Activated T-cell treated with anti-CD3 and anti-CD28 coated beads, Interleukin-2, amount 50 U/mL, for 72 hours (primary cell): ENCODE measurements at regions not wholly inside any gene's neighbourhood (a gene's known extent, or its start where the extent isn't known, plus 50 kb on each side); places are given as distances from the start of the nearest gene placed in this dataset.

ENCODE experiments used
- ATAC-seq, 2 donors: fragments of 150-1000 bp; cut with Tn5 transposase; replicated peaks in 1 of 2; 2 replicates each; pipeline ENCODE4 v1.10.0; 2021; ENCODE audit warnings: moderate library complexity in 2 of 2, mild to moderate bottlenecking in 1 of 2
- DNase-seq, 2 donors: peaks; one replicate each; pipeline ENCODE4 v3.0.0; 2021 to 2022; ENCODE audit warnings: mixed read lengths in 1 of 2
- H3K27ac Mint-ChIP-seq: one replicate; pipeline ENCODE4 v1.8.0; 2022; ENCODE audit warnings: mild to moderate bottlenecking, moderate library complexity, mixed read lengths
- H3K27me3 Mint-ChIP-seq: one replicate; pipeline ENCODE4 v1.8.0; 2022; ENCODE audit warnings: low read depth, mixed read lengths
- H3K36me3 Mint-ChIP-seq, 2 donors: one replicate each; pipeline ENCODE4 v1.8.0; 2022; ENCODE audit warnings: mixed read lengths in 2 of 2, mild to moderate bottlenecking in 1 of 2; ENCODE audit not compliant: insufficient read depth in 2 of 2
- H3K4me1 Mint-ChIP-seq: one replicate; pipeline ENCODE4 v1.8.0; 2022; ENCODE audit warnings: low read depth, mixed read lengths
- H3K4me3 Mint-ChIP-seq, 2 donors: one replicate each; pipeline ENCODE4 v1.8.0; 2022; ENCODE audit warnings: mild to moderate bottlenecking in 2 of 2, mixed read lengths in 2 of 2, moderate library complexity in 2 of 2
- H3K9me3 Mint-ChIP-seq, 2 donors: one replicate each; pipeline ENCODE4 v1.8.0; 2022; ENCODE audit warnings: mixed read lengths in 2 of 2

DNA sequence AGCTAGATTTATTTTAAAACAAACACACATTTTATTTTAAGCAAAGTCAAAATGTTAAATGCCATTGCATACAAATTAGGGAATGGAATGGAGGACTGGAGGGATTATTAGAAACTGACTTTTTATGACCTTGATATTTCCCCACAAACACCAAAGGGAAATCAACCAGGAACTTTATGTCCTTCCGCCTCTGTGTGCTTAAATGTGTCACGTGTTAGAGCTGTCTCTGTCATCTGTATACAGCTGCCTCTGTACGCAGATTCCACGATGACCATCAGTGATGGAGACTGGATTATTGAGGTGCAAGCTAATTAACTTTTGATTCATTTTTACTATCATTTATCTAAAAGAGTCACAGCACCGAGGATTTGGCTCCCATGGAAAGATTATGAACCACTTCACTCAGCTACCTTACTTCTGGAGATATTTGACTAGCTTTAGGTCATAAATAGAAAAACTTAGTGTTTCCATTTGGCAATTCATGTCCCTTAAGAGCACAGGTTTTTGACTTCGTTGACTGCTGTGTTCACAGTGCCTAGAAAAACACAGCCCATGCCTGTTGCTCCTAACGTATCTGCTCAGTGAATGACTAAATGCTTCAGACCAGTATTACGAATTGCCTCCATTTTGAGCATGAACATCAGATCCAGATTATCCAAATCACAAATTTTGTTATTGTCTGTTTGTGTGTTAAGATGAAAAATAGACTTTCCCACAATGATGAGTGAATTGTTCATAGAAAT lies 1048.1 kb downstream of the MCTP2 start:
- no peak for ATAC-seq
- peaks cover 51% of the 10 kb centered on the region for H3K27me3 Mint-ChIP-seq

DNA sequence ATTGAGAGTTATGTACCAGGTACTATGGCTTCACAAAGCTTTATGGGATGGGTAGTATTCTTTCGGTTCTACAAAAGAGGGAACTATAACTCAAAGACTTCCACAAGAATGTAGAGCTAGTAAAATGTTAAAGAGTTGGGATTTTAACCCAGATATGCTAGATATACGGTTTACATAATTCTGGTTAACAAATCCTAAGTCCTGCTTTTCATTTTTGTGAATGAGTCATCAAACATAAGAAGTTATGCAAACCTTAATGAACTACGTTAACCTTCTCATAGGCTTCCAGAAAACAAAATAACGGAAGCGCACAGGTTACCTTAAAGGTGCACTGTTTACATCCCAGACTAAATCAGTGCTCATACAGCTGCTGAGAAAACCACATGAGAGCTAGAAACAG lies 1049.3 kb downstream of the MCTP2 start:
- Mint-ChIP-seq H3K4me3 (no peak overlapping the region), H3K27ac (no peak overlapping the region), H3K36me3 (no peaks in the 10 kb centered on the region), H3K27me3 (peaks cover 45% of the 10 kb centered on the region), H3K9me3 (no peaks in the 10 kb centered on the region), H3K4me1 (peaks cover 13% of the 10 kb centered on the region)
- no peak for DNase-seq
- ATAC-seq, result no peak

More for the DNA sequence above, 1048.1 kb downstream of the MCTP2 start:
- no peak for DNase-seq
- peaks cover under 1% of the 10 kb centered on the region for H3K4me1 Mint-ChIP-seq
- no peak overlapping the region for H3K27ac Mint-ChIP-seq
- H3K4me3 Mint-ChIP-seq, result no peak overlapping the region
- H3K36me3 Mint-ChIP-seq, result no peaks in the 10 kb centered on the region
- H3K9me3 Mint-ChIP-seq, result peaks cover 0 to 2% of the 10 kb centered on the region in 2 donors

DNA sequence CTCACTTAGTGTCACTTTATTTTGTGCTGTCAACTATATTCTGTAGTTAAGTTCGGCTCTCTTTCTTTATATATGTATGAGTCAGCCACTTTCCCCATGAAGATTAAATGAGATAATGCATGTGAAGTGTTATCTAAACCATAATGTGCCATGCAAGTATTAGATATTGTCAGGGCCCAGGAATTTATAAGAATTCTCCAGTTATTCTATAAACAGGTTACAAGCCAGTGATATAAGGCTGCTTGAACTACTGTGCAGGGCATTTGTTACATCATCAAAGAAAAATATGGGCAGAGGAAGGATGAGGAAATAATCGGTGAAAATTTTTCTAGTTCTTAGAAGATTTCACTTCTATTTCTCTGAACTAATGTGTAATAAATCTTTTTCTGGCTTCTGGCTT lies 1049.0 kb upstream of the NR2F2 start:
- peaks cover 45% of the 10 kb centered on the region for H3K27me3 Mint-ChIP-seq
- peaks cover 13% of the 10 kb centered on the region for H3K4me1 Mint-ChIP-seq
- H3K27ac Mint-ChIP-seq, result no peak overlapping the region
- no peak overlapping the region for H3K4me3 Mint-ChIP-seq
- H3K9me3 Mint-ChIP-seq, result no peaks in the 10 kb centered on the region
- H3K36me3 Mint-ChIP-seq, result no peaks in the 10 kb centered on the region
- ATAC-seq, result no peak
- no peak for DNase-seq

DNA sequence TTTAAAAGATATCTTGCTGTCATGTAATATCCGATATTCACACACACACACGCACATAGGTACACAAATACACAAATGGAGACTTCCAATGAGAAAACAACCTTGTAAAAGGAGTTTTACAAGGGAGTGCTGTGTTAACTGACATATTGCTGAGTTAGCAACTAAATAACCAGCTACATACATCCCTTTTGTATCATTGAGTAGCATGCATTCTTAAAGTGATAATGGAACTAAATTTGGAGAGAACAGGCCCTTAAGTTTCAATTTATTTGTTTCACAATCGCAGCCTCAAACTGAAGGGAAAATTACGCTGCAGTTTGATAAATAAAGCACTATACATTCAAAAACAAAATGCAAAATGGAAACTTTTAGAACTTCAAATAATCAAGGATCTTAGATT lies 1046.0 kb upstream of the NR2F2 start:
- peaks cover 50% of the 10 kb centered on the region for H3K27me3 Mint-ChIP-seq
- no peaks in the 10 kb centered on the region for H3K36me3 Mint-ChIP-seq
- ATAC-seq (no peak), DNase-seq (no peak)
- H3K9me3 Mint-ChIP-seq, result no peaks in the 10 kb centered on the region
- H3K27ac Mint-ChIP-seq, result no peak overlapping the region
- peaks cover 13% of the 10 kb centered on the region for H3K4me1 Mint-ChIP-seq
- H3K4me3 Mint-ChIP-seq, result peak overlapping the region in 1 of 2 donors; percentile 43

DNA sequence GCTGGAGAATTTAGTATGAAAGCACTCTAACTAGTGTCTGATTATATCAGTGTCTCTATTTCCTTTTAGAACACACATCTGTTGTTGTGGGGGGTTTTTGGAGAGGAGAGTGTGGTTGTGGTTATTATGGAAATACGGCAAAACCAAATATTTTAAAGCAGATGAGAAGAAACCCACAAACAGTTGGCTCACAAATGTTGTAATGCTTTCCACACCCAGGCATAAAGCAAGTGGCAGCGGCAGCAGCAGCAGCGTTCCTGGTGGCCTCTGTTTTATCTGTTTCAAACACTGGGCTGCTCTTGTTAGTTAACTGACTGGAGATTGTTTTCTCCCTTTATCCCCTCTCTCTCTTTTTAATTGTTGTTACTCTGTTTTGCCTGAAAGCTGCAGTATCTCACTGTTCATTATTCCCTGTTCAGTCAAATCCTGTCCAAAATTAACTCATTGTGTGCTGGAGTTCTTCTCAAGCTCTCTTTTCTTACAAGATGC lies 1045.5 kb upstream of the NR2F2 start:
- peak; percentile 26 to 46 for ATAC-seq
- no peaks in the 10 kb centered on the region for H3K36me3 Mint-ChIP-seq
- peaks cover 13% of the 10 kb centered on the region for H3K4me1 Mint-ChIP-seq
- H3K27ac Mint-ChIP-seq, result no peak overlapping the region
- H3K27me3 Mint-ChIP-seq, result peaks cover 51% of the 10 kb centered on the region
- peak overlapping the region in 1 of 2 donors; percentile 43 for H3K4me3 Mint-ChIP-seq
- no peaks in the 10 kb centered on the region for H3K9me3 Mint-ChIP-seq
- peak in 1 of 2 donors; percentile 1 for DNase-seq

DNA sequence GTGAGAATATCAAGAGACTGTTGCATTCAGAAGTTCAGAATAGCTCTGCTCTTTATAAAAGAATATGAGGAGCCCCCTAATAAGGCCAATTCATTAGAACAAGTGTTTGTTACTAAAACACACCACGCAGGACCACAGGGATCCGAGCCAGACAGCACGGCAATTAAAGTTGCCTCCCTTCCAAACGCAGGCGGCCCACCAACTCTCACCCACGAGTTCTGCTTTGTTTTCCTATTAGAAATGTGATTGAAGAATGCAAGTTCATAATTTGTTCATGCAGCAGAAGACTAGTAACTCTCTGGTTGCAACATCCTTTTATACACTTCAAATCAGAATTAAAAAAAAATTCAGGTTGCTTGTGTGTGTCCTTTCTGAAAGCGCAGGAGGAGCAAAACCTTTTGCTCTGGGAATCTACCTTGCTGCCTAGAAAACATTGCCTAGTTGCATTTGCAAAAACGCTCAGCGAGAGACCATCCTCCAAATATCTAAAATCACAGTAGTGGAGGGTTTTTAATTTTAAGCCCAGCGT lies 1044.1 kb upstream of the NR2F2 start:
- no peak for ATAC-seq
- Mint-ChIP-seq H3K36me3 (no peaks in the 10 kb centered on the region), H3K27me3 (peaks cover 45% of the 10 kb centered on the region), H3K4me3 (no peak overlapping the region), H3K27ac (no peak overlapping the region), H3K4me1 (peaks cover 13% of the 10 kb centered on the region), H3K9me3 (no peaks in the 10 kb centered on the region)
- no peak for DNase-seq

DNA sequence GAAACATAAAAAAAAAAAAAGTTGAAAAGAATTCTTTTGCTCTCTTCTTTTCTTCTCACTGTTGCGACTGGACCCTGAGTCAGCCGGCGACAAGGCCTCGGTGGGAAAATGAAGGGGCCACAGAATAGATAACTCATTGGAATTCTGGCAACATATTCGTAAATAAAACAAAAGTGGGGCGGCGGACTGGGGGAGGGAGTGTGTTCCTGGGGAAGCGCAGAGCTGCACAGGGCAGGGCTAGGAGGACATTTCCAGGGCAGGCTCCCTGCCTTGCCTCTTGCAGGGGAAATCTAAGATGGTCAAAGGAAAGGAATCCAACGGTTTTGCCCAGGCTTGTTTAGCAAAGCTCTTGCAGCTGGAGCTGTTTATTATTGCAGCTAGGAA lies 1042.8 kb upstream of the NR2F2 start:
- Mint-ChIP-seq H3K9me3 (no peaks in the 10 kb centered on the region), H3K27ac (no peak overlapping the region), H3K36me3 (no peaks in the 10 kb centered on the region), H3K27me3 (peaks cover 41% of the 10 kb centered on the region), H3K4me3 (no peak overlapping the region), H3K4me1 (peaks cover 13% of the 10 kb centered on the region)
- ATAC-seq (no peak), DNase-seq (no peak)

DNA sequence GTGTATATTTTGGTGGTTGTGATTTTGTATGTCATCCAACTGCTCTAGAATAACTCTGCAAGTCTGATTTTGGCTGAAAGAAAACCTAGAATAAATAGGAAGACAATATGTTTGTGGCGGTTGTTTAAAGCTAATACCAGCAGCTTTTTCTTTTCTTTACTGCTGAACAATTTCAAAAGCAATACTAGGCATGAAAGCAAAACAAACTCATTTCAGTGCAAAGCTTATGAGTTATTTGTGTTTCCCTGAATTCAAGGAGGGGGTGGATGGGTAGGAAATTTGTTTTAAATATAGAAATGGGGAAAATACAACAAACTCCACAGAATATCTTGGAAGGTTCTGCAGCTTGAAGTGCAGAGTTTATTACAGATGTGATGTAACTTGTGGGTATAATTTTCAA lies 1041.9 kb upstream of the NR2F2 start:
- peaks cover 13% of the 10 kb centered on the region for H3K4me1 Mint-ChIP-seq
- no peak overlapping the region for H3K4me3 Mint-ChIP-seq
- ATAC-seq, result no peak
- no peak overlapping the region for H3K27ac Mint-ChIP-seq
- no peak for DNase-seq
- no peaks in the 10 kb centered on the region for H3K36me3 Mint-ChIP-seq
- H3K27me3 Mint-ChIP-seq, result peaks cover 41% of the 10 kb centered on the region
- H3K9me3 Mint-ChIP-seq, result no peaks in the 10 kb centered on the region

DNA sequence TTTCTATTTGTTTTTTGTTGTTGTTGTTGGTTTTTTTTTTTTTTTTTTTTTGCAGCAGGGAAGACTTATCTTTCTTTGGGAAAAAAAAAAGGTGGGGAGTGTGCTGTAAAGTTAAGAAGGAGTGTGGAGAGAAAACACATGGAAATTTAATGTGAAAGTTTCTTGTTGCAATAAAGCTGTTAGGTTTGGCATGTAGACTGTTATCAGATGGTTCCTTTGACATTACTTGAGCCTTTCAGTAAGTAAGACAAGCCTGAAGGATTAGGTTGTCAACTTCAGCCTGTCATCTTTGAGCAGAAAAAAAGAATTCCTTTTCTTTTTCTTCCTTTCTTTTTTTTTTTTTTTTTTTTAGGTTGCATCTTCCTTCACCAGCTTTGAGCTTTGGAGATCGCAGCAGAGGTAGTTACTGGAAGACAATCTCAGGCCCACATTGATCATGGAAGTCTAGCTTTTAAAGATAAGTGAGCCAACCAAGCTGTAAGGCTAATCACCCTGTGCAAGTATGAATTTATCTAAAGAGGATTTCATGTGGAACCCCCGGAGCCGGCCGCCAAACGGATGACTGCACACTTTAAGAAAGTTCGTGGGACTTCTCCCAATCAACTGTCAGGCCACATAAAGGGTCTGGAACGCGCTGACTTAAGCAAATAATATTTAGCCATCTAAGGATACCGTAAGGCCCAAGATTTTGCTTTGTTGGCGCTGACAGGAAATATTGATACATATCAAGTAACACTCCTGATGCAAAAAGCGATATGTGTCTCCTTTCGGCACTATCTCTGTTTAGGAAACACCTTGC lies 1040.1 kb upstream of the NR2F2 start:
- H3K4me3 Mint-ChIP-seq, result no peak overlapping the region
- no peaks in the 10 kb centered on the region for H3K36me3 Mint-ChIP-seq
- H3K4me1 Mint-ChIP-seq, result peaks cover 4% of the 10 kb centered on the region
- no peak for ATAC-seq
- H3K27ac Mint-ChIP-seq, result no peak overlapping the region
- H3K27me3 Mint-ChIP-seq, result peaks cover 50% of the 10 kb centered on the region
- DNase-seq, result no peak
- H3K9me3 Mint-ChIP-seq, result no peaks in the 10 kb centered on the region

DNA sequence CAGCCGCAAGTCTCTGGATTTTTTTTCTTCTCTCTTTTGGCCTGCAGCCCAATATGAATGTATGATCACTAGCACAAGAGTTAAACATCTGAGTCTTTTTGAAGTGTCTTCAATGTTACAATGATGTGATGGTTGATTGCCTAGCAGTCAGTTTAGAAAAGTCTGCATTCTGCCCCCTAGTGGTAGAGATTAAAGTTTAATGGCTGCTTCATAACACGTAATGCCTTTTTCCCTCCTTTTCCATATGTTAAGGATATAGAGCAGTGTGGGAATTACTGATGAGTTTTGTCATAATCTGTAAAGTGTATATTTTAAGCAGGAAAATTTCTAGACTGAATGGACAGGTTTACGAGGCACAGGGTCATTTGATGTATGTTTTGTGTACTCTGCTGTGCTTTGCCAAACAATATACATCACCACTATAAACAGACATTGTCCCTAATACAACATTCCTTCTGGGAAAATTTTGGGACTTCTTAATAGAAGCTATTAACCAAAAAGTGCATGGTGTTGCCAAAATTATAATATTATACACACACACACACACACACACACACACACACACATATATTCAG lies 1038.5 kb upstream of the NR2F2 start:
- ATAC-seq (no peak), DNase-seq (peak in 1 of 2 donors; percentile 5)
- Mint-ChIP-seq H3K4me1 (no peaks in the 10 kb centered on the region), H3K36me3 (no peaks in the 10 kb centered on the region), H3K9me3 (no peaks in the 10 kb centered on the region), H3K27ac (no peak overlapping the region), H3K27me3 (peaks cover 53% of the 10 kb centered on the region), H3K4me3 (no peak overlapping the region)

DNA sequence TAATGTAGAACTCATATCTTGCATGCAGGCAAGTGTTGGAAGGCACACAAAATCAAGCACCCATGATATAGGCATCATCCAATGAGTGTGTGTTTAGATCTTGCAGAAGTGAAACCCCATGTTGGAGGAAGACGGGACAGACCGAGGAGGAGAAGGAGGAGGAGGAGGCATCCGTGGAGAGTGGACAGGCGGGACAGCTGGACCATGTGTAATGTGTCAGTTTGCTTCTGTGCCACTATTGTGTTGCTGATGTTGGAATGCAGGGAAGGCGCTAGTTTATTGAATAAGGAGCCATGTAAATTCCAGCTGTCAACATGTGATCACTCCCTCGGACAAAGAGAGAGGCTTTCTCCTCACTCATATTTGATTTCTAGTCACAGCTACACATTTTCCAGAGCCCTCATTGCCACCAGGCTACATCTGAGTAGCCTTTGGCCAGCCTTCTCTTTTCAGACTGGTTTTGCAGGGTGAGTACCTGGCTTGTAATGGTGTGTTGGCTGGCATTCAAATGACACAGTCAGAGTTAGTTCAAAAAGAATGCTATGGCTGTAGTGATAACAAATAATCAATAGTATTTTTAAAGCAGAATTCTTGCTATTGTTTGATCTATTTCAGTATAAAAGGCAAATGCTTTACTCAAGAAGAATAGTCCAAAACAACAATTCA lies 1037.6 kb upstream of the NR2F2 start:
- no peaks in the 10 kb centered on the region for H3K9me3 Mint-ChIP-seq
- peaks cover 43% of the 10 kb centered on the region for H3K27me3 Mint-ChIP-seq
- H3K27ac Mint-ChIP-seq, result no peak overlapping the region
- DNase-seq, result no peak
- no peaks in the 10 kb centered on the region for H3K36me3 Mint-ChIP-seq
- no peaks in the 10 kb centered on the region for H3K4me1 Mint-ChIP-seq
- H3K4me3 Mint-ChIP-seq, result no peak overlapping the region
- no peak for ATAC-seq

DNA sequence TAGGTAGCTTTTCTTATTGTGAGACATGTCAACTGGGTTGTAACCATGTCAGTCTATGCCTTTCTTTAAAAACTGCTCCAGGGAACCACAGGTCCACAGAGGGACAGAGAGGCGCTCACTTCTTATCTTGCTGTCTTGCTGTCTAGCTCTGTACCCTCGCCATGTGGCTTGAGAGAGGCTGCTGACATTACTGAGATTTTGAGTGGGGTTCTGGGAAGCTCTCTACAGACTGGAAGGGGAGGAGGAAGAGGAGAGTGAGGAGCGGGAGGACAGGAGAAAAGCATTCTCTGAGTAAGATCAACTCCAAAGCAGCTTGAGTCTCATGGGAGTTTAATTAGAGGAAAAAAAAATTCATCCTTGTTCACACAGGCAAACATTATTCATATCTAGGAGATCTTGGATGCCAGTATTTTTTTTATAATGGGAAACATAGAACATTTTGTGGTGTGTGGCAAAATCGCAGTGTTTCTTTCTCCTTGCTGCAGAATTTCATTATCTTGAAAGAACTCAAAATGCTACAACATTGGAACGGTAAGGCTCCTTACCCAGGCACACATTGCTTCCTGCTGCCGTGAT lies 1037.0 kb upstream of the NR2F2 start:
- DNase-seq (no peak), ATAC-seq (no peak)
- H3K9me3 Mint-ChIP-seq, result no peaks in the 10 kb centered on the region
- H3K27ac Mint-ChIP-seq, result no peak overlapping the region
- H3K36me3 Mint-ChIP-seq, result no peaks in the 10 kb centered on the region
- H3K27me3 Mint-ChIP-seq, result peaks cover 38% of the 10 kb centered on the region
- H3K4me1 Mint-ChIP-seq, result peaks cover under 1% of the 10 kb centered on the region
- no peak overlapping the region for H3K4me3 Mint-ChIP-seq
